ENCODE measurements at regions not wholly inside any gene's neighbourhood (a gene's known extent, or its start where the extent isn't known, plus 50 kb on each side); places are given as distances from the start of the nearest gene placed in this dataset.

DNA sequence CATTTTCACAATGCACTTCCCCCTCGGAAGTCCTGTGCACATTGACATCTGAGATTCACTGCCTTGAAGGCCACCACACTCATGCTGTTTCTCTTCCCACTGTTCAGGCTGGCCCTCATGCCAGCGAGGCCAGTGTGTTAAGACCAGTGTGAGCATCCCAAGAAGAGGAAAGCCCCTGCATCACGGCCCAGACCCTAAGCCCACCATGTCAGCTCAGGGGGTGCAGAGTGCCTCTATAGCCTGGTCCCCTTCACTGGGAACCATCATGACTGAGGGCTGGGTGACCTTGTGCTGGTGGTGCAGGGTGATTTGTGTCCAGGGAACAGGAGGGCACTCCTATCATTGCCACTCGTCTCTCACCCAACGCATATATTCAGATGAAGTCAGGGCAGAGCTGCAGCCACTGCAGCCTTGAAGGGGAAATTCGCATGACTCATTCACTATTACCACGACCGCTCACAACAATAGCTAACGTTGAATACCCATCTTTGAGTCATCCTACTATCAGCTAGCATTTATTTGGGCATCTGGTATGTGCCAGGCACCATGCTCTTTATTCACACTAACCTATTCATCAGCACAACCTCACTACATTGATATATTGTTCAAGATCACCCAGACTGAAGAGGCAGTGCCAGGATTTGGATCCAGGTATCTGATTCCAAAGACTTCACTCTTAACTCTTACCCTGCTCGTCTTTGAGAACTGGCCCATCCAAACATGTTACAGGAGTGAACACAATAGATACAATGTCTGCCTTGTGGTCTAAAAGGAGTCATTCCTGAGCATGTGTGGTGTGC lies 58.8 kb upstream of the SLC6A11 start:
- TF ChIP-seq, protein P1, sequence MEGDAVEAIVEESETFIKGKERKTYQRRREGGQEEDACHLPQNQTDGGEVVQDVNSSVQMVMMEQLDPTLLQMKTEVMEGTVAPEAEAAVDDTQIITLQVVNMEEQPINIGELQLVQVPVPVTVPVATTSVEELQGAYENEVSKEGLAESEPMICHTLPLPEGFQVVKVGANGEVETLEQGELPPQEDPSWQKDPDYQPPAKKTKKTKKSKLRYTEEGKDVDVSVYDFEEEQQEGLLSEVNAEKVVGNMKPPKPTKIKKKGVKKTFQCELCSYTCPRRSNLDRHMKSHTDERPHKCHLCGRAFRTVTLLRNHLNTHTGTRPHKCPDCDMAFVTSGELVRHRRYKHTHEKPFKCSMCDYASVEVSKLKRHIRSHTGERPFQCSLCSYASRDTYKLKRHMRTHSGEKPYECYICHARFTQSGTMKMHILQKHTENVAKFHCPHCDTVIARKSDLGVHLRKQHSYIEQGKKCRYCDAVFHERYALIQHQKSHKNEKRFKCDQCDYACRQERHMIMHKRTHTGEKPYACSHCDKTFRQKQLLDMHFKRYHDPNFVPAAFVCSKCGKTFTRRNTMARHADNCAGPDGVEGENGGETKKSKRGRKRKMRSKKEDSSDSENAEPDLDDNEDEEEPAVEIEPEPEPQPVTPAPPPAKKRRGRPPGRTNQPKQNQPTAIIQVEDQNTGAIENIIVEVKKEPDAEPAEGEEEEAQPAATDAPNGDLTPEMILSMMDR (IDR thresholded peaks at IDR 0.05), result no peak
- no peak for TF ChIP-seq EZH2phosphoT487 (IDR thresholded peaks at IDR 0.05)
